ENCODE measurements at regions not wholly inside any gene's neighbourhood (a gene's known extent, or its start where the extent isn't known, plus 50 kb on each side); places are given as distances from the start of the nearest gene placed in this dataset.

DNA sequence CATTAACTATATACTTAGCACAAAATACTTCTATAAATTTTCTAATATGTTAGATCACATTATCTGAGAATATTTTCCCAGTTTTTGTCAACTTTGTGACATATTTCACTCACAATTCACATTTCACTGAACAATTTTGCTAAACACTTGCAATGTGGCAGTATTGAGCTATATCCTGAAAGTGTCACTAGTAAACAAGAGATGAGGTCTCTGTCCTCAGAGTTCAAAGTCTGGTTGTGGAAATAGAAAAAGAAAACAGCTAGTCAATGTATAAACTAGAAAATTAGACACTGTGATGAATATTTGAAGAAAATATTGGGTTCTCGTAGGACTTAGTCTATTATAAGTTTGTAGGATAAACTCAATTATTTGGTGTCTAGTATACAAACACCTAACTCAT is 87.4 kb upstream of the CHORDC1 start:
- no peaks in the 10 kb centered on the region for H3K9me3 ChIP-seq
- WGBS, 2 donors: 27 to 45% methylated on average over 1 of the region's 1 CpG
- no peak for DNase-seq
- ATAC-seq: no peak
- H3K27ac ChIP-seq: no peak overlapping the region
- no peaks in the 10 kb centered on the region for H3K4me1 ChIP-seq
- H3K36me3 ChIP-seq (replicated peaks in 1 of 2; ENCODE audit: insufficient read depth in 1 of 2, low read depth in 2 of 2): no peaks in the 10 kb centered on the region
- H3K4me3 ChIP-seq: no peak overlapping the region
- intact Hi-C loops (cut with DNase I): no loop called here
- no peaks in the 10 kb centered on the region for H3K27me3 ChIP-seq
- TF ChIP-seq POLR2A (IDR thresholded peaks at IDR 0.05): no peak
- no peak for TF ChIP-seq CTCF (IDR thresholded peaks at IDR 0.05)

DNA sequence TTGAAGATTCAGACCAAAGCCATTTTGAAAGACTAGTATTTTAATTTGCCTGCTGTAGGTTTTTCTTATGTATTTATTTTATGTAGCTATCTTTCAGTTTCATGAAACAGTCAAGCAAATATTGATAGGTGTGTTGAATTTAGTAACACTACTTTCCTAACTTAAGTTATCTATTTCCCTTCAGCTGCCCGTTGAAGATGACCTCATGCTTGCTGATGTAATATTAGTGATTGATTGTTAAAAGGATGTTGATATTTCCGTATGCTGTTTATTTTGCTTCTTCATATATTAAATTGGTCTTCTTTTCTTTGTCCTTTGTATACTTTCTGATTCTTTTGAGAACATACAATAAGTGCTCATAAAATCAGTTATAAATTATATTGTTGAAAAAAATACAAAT is 86.8 kb upstream of the CHORDC1 start:
- H3K4me3 ChIP-seq: no peak overlapping the region
- ATAC-seq: no peak
- DNase-seq: no peak
- intact Hi-C loops (cut with DNase I): no loop called here
- no peak overlapping the region for H3K27ac ChIP-seq
- no peaks in the 10 kb centered on the region for H3K27me3 ChIP-seq
- TF ChIP-seq CTCF (IDR thresholded peaks at IDR 0.05) (no peak), POLR2A (IDR thresholded peaks at IDR 0.05) (no peak)
- H3K36me3 ChIP-seq (replicated peaks in 1 of 2; ENCODE audit: insufficient read depth in 1 of 2, low read depth in 2 of 2): no peaks in the 10 kb centered on the region
- H3K4me1 ChIP-seq: no peaks in the 10 kb centered on the region
- WGBS, 2 donors: 6 to 7% methylated on average over 2 of the region's 2 CpGs
- no peaks in the 10 kb centered on the region for H3K9me3 ChIP-seq

GRCh38 chr11:90294526-90294925 is 71.7 kb upstream of the CHORDC1 start:
- H3K27ac ChIP-seq: no peak overlapping the region
- WGBS, 2 donors: 81 to 87% methylated on average over 3 of the region's 3 CpGs
- TF ChIP-seq POLR2A (IDR thresholded peaks at IDR 0.05) (no peak), CTCF (IDR thresholded peaks at IDR 0.05) (no peak)
- no peaks in the 10 kb centered on the region for H3K27me3 ChIP-seq
- H3K36me3 ChIP-seq (replicated peaks in 1 of 2; ENCODE audit: insufficient read depth in 1 of 2, low read depth in 2 of 2): no peaks in the 10 kb centered on the region
- ATAC-seq: no peak
- H3K9me3 ChIP-seq: no peaks in the 10 kb centered on the region
- no peak for DNase-seq
- H3K4me3 ChIP-seq: no peak overlapping the region
- intact Hi-C loops (cut with DNase I): no loop called here
- no peaks in the 10 kb centered on the region for H3K4me1 ChIP-seq

DNA sequence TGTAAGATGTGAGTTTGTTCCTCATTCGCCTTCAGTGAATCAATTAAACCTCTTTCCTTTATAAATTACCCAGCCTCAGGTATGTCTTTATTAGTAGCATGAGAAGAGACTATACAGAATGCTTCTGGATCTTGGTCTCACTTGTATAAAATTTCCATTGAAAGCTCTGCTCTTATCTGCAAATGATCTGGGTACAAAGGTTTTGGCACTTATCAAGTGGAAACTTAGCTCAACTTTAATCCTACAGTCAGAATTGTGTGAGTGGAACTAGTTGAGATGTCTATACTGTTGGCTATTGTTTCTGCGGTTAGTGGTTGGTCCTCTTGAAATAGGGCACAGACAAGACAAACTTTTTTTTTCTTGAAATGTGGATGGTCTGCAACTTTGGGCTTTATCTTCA is 71.2 kb upstream of the CHORDC1 start:
- intact Hi-C loops (cut with DNase I): no loop called here
- H3K4me3 ChIP-seq: no peak overlapping the region

More for the DNA sequence above, 71.2 kb upstream of the CHORDC1 start:
- 67 to 77% methylated on average over 2 of the region's 2 CpGs for WGBS, 2 donors
- H3K27me3 ChIP-seq: no peaks in the 10 kb centered on the region
- H3K4me1 ChIP-seq: no peaks in the 10 kb centered on the region
- no peak overlapping the region for H3K27ac ChIP-seq
- no peak for DNase-seq
- no peaks in the 10 kb centered on the region for H3K36me3 ChIP-seq (replicated peaks in 1 of 2; ENCODE audit: insufficient read depth in 1 of 2, low read depth in 2 of 2)
- no peak for TF ChIP-seq CTCF (IDR thresholded peaks at IDR 0.05)
- no peak for TF ChIP-seq POLR2A (IDR thresholded peaks at IDR 0.05)
- H3K9me3 ChIP-seq: no peaks in the 10 kb centered on the region
- ATAC-seq: no peak

All from body of pancreas (tissue), 4 donors.